ENCODE measurements at regions not wholly inside any gene's neighbourhood (a gene's known extent, or its start where the extent isn't known, plus 50 kb on each side); places are given as distances from the start of the nearest gene placed in this dataset.

DNA sequence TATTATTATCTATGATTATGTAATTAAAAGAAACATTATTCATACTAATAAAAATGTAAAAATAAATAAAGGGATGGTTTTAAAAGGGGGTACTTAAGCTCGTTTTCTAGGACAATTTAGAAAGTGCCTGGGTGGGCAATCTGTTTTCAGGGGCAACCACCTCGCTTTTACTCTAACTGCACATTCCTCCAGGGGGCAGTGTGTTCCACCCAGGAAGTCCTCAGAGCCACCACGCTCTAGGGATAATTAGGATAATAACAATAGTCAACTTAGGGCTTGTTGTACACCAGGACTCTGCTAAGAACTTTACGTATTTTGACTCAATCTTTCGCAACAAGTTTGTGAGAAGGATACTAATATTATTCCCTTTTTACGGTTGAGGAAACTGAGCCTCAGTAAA is 396.7 kb upstream of the MAF start:
- TF ChIP-seq CTCF (conservative IDR thresholded peaks at IDR 0.05; ENCODE audit: low read length) (peak; percentile 66), EZH2phosphoT487 (IDR thresholded peaks at IDR 0.05; ENCODE audit: borderline replicate concordance) (no peak)
